ENCODE measurements at regions not wholly inside any gene's neighbourhood (a gene's known extent, or its start where the extent isn't known, plus 50 kb on each side); places are given as distances from the start of the nearest gene placed in this dataset.

- H3K9me3 ChIP-seq (ENCODE audit: control insufficient read depth, insufficient read depth, low read length): peaks cover 7% of the 10 kb centered on the region
- dilution Hi-C loops (cut with HindIII; ENCODE audit: low sequenced_read_pairs, unreplicated experiment) (no loop called here), in situ Hi-C loops (cut with MboI; ENCODE audit: low sequenced_read_pairs) (no loop called here), intact Hi-C loops (cut with micrococcal nuclease) (no loop called here)
- H2BK20ac ChIP-seq (ENCODE audit: low read depth, low read length): no peak overlapping the region
- no peaks in the 10 kb centered on the region for H3K4me1 ChIP-seq (ENCODE audit: control insufficient read depth, insufficient read depth, low read length)
- no peaks in the 10 kb centered on the region for H3K36me3 ChIP-seq (ENCODE audit: control insufficient read depth, insufficient read depth, low read length)
- 50% methylated on average over 2 of the region's 5 CpGs; no CpG with 5 or more reads in 1 of the 2 experiments for WGBS, 2 experiments (ENCODE audit: extremely low coverage in 2 of 2, insufficient read length in 1 of 2)
- H3K56ac ChIP-seq (ENCODE audit: extremely low read depth, insufficient read depth, low read length): no peak overlapping the region
- H3K27ac ChIP-seq (ENCODE audit: insufficient read depth, low read length): no peak overlapping the region
- no peak overlapping the region for H4K5ac ChIP-seq (ENCODE audit: low read depth, low read length)
- no TSS peak for BruUV-seq (replicated peaks)
- no peaks in the 10 kb centered on the region for H3K27me3 ChIP-seq (ENCODE audit: control insufficient read depth, insufficient read depth, low read length)
- H3K14ac ChIP-seq (replicated peaks; ENCODE audit: low read depth, low read length): no peak overlapping the region
- H2BK120ac ChIP-seq (ENCODE audit: low read depth, low read length): no peak overlapping the region
- no peaks in the 10 kb centered on the region for H3K9me1 ChIP-seq (ENCODE audit: insufficient read depth, low read length)
- H4K91ac ChIP-seq (ENCODE audit: insufficient read depth, low read depth, low read length): no peak overlapping the region
- no peaks in the 10 kb centered on the region for H4K20me1 ChIP-seq (ENCODE audit: insufficient read depth, low read length)
- ATAC-seq (ENCODE audit: low read depth) (no peak), DNase-seq (no peak)
- H2BK15ac ChIP-seq (ENCODE audit: low read depth, low read length): no peak overlapping the region
- H4K8ac ChIP-seq (ENCODE audit: low read depth in 2 of 2, low read length in 2 of 2): no peak overlapping the region
- H2AK9ac ChIP-seq (replicated peaks; ENCODE audit: low read depth, low read length, poor library complexity): no peak overlapping the region
- TF ChIP-seq SMC3 (IDR thresholded peaks at IDR 0.05; ENCODE audit: low read depth, low read length): no peak
- H2AK5ac ChIP-seq (ENCODE audit: low read depth, low read length): no peak overlapping the region
- POLR2A ChIA-PET (ENCODE audit: unreplicated experiment): no interaction called here
- H3K4me2 ChIP-seq (ENCODE audit: low read depth, low read length): no peak overlapping the region
- CTCF ChIA-PET: no interaction called here
- H2AFZ ChIP-seq (replicated peaks; ENCODE audit: low read length, poor library complexity): no peak overlapping the region
- no peak overlapping the region for H3K4me3 ChIP-seq (ENCODE audit: insufficient read depth, low read depth, low read length)
- H3K4ac ChIP-seq (ENCODE audit: low read depth, low read length): no peak overlapping the region
- no peak overlapping the region for H2BK5ac ChIP-seq (ENCODE audit: low read depth, low read length, poor library complexity, severe bottlenecking)
- H3K23ac ChIP-seq (ENCODE audit: low read depth, low read length): no peak overlapping the region
- H3K18ac ChIP-seq (ENCODE audit: low read depth, low read length): no peak overlapping the region
- H3K79me1 ChIP-seq (ENCODE audit: low read depth in 1 of 2, low read length in 2 of 2): no peaks in the 10 kb centered on the region
- no peak overlapping the region for H3K9ac ChIP-seq (ENCODE audit: low read depth, low read length)
Observed at GRCh38 chr2:137799600-137799999, 164.7 kb upstream of the HNMT start.

Measured in IMR-90 (cell line).